ENCODE measurements at regions not wholly inside any gene's neighbourhood (a gene's known extent, or its start where the extent isn't known, plus 50 kb on each side); places are given as distances from the start of the nearest gene placed in this dataset.
A peak's percentile ranks its signal among the peaks of the same experiment; 100 is the strongest.

DNA sequence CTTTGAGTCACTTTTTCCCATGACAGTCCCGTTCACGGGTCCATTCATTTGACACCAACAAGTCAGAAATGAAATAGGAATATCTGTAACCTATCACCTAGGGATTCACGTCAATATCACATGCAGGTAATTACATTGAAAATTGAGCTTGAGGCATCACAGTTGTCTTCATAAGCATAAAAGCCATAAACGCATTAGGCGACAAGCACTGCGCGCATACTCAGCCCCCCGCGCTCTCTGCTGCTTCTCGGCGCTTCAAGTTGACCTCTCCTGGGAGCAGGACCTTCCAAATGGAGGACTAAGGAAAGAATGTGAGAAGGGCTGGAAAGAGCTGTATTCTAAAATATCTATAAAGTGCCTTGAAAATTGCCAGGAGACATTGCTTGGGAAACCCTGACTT lies 130.5 kb upstream of the TNS3 start:
- Histone ChIP-seq H3K9me3 (no peaks in the 10 kb centered on the region), H3K27ac (no peak overlapping the region), H3K27me3 (no peaks in the 10 kb centered on the region), H3K4me3 (no peak overlapping the region), H3K4me1 (no peaks in the 10 kb centered on the region), H3K36me3 (no peaks in the 10 kb centered on the region)
- DNase-seq = no peak
- ATAC-seq (ENCODE audit: low FRiP score in 2 of 2) = no peak
- TF ChIP-seq CTCF (IDR thresholded peaks at IDR 0.05) (no peak), POLR2AphosphoS5 (IDR thresholded peaks at IDR 0.05) (no peak), EP300 (IDR thresholded peaks at IDR 0.05) (no peak), POLR2A (IDR thresholded peaks at IDR 0.05) (no peak)
- 90% methylated on average over 11 of the region's 11 CpGs for WGBS, 2 donors

DNA sequence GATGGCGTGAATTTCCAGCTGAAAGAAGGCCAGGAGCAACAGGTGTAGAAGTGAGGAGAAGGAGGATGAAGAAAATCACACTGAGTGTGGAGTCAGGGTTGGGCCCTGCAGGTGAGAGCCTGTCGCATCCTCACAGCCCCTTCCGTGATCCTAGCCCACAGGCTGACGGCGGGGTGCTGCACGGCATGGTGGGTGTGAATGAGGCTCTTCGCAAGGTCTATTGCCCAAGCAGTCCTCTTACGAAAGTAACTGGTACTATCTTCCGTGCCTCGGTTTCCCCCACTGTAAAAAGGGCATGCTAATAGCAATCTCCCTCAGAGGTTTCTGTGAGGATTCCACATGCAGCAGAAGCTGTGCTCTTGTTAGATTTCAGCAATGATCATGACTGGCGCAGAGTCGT lies 129.9 kb upstream of the TNS3 start:
- no peaks in the 10 kb centered on the region for H3K36me3 ChIP-seq
- no peaks in the 10 kb centered on the region for H3K4me1 ChIP-seq
- no peak overlapping the region for H3K27ac ChIP-seq
- no peak overlapping the region for H3K4me3 ChIP-seq
- no peaks in the 10 kb centered on the region for H3K27me3 ChIP-seq
- ATAC-seq (ENCODE audit: low FRiP score in 2 of 2) (no peak), DNase-seq (peak in 1 of 2 donors; percentile 36)
- 91 to 93% methylated on average over 12 of the region's 12 CpGs for WGBS, 2 donors
- H3K9me3 ChIP-seq = no peaks in the 10 kb centered on the region
- TF ChIP-seq POLR2A (IDR thresholded peaks at IDR 0.05) (no peak), CTCF (IDR thresholded peaks at IDR 0.05) (no peak), EP300 (IDR thresholded peaks at IDR 0.05) (no peak), POLR2AphosphoS5 (IDR thresholded peaks at IDR 0.05) (no peak)

DNA sequence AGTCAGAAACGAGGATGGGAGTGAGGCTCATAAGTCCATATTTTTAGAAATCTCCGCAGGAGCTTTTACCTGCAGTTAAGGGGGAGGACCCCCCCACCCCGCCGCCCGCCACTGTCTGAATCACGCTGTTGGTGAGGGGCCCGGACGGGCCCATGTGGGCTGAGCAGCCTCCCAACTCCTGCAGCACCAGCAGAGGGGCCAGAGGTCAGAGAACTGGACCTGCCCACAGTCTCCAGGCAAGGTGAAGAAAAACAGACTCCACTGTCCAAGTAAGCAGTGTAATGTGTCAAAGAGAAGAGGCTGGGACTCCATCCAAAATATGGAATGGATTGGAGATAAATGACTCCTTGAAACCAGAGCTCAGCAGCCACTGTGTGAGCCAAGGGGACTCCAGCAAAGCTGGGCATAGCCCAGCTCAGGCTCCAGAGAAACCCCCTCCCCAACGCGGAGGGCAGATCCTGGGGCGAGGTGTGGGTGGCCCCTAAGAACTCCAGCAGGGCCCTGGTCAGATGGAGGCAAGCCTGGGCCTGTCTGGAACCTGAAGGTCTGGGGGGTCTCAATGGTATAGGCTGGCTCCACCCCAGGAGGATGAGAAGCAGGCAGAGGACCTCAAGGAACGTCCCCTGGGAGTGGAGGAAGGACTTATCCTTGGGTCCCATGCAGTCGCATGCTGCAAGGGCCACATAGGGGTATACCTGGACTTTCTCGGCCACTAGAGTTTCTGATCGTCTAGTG lies 128.5 kb upstream of the TNS3 start:
- 87 to 91% methylated on average over 15 of the region's 15 CpGs for whole genome bisulfite sequencing, 2 donors
- DNase-seq (peak in 1 of 2 donors; percentile 74), ATAC-seq (ENCODE audit: low FRiP score in 2 of 2) (no peak)
- H3K27me3 ChIP-seq = no peaks in the 10 kb centered on the region
- no peak overlapping the region for H3K27ac ChIP-seq
- H3K36me3 ChIP-seq = no peaks in the 10 kb centered on the region
- H3K4me1 ChIP-seq = no peaks in the 10 kb centered on the region
- TF ChIP-seq POLR2AphosphoS5 (IDR thresholded peaks at IDR 0.05) = no peak
- no peak for TF ChIP-seq CTCF (IDR thresholded peaks at IDR 0.05)
- no peak for TF ChIP-seq POLR2A (IDR thresholded peaks at IDR 0.05)
- no peak for TF ChIP-seq EP300 (IDR thresholded peaks at IDR 0.05)
- H3K9me3 ChIP-seq = no peaks in the 10 kb centered on the region
- H3K4me3 ChIP-seq = no peak overlapping the region

- Histone ChIP-seq H3K27ac (no peak overlapping the region), H3K4me1 (no peaks in the 10 kb centered on the region), H3K4me3 (no peak overlapping the region), H3K36me3 (no peaks in the 10 kb centered on the region), H3K9me3 (no peaks in the 10 kb centered on the region), H3K27me3 (no peaks in the 10 kb centered on the region)
- no peak for DNase-seq
- ATAC-seq (ENCODE audit: low FRiP score in 2 of 2) = no peak
- 93 to 96% methylated on average over 6 of the region's 6 CpGs for WGBS, 2 donors
- TF ChIP-seq CTCF (IDR thresholded peaks at IDR 0.05) (no peak), EP300 (IDR thresholded peaks at IDR 0.05) (no peak), POLR2AphosphoS5 (IDR thresholded peaks at IDR 0.05) (no peak), POLR2A (IDR thresholded peaks at IDR 0.05) (no peak)
Measured at GRCh38 chr7:47709451-47709850, 127.5 kb upstream of the TNS3 start.

- no peak overlapping the region for H3K27ac ChIP-seq
- no peak for ATAC-seq (ENCODE audit: low FRiP score in 2 of 2)
- no peak for DNase-seq
- no peaks in the 10 kb centered on the region for H3K27me3 ChIP-seq
- TF ChIP-seq EP300 (IDR thresholded peaks at IDR 0.05) (no peak), POLR2AphosphoS5 (IDR thresholded peaks at IDR 0.05) (no peak), POLR2A (IDR thresholded peaks at IDR 0.05) (no peak)
- no peaks in the 10 kb centered on the region for H3K4me1 ChIP-seq
- no peaks in the 10 kb centered on the region for H3K9me3 ChIP-seq
- H3K4me3 ChIP-seq = no peak overlapping the region
- WGBS, 2 donors = 86 to 87% methylated on average over 4 of the region's 4 CpGs
- H3K36me3 ChIP-seq = no peaks in the 10 kb centered on the region
Measured at GRCh38 chr7:47709051-47709450, 127.1 kb upstream of the TNS3 start.
